Peyer's patch (tissue), 4 donors: ENCODE measurements at regions not wholly inside any gene's neighbourhood (a gene's known extent, or its start where the extent isn't known, plus 50 kb on each side); places are given as distances from the start of the nearest gene placed in this dataset.

Experiments used
- CTCF ChIP-seq, 6 experiments: fragments of 450-650 bp in 4 of 6; fragments of 200-600 bp in 2 of 6; sonication (generic) in 1 of 6; IDR thresholded peaks; one replicate each; pipeline ENCODE4 v1.5.1; 2017 to 2019; ENCODE audit warnings: antibody characterized with exemption in 6 of 6, mild to moderate bottlenecking in 3 of 6, moderate library complexity in 1 of 6
- POLR2A ChIP-seq, 2 donors: fragments of 450-650 bp; IDR thresholded peaks; one replicate each; pipeline ENCODE4 v1.5.1; 2017; ENCODE audit warnings: antibody characterized with exemption in 2 of 2, mild to moderate bottlenecking in 2 of 2, moderate library complexity in 2 of 2

- TF ChIP-seq CTCF (IDR thresholded peaks at IDR 0.05) (no peak), POLR2A (IDR thresholded peaks at IDR 0.05) (no peak)
These were observed 615.7 kb upstream of the ARRDC3 start for GRCh38 chr5:91998774-91999173.
